Upper lobe of right lung (tissue), 1 donor: ENCODE measurements at regions not wholly inside any gene's neighbourhood (a gene's known extent, or its start where the extent isn't known, plus 50 kb on each side); places are given as distances from the start of the nearest gene placed in this dataset.

Experiments
- ATAC-seq: fragments of 200-7000 bp; cut with Tn5 transposase; one replicate; pipeline ENCODE4 v1.9.1; 2020; ENCODE audit warnings: mild to moderate bottlenecking, moderate library complexity
- DNase-seq: peaks from one replicate; pipeline ENCODE4 v3.0.0-alpha.2; 2020
- H3K27ac ChIP-seq: fragments of 200-600 bp; one replicate; pipeline ENCODE4 v1.8.0; 2022
- H3K27me3 ChIP-seq: fragments of 200-600 bp; one replicate; pipeline ENCODE4 v1.8.0; 2022; ENCODE audit warnings: mild to moderate bottlenecking
- H3K36me3 ChIP-seq: fragments of 200-600 bp; one replicate; pipeline ENCODE4 v1.8.0; 2022
- H3K4me1 ChIP-seq: fragments of 200-600 bp; one replicate; pipeline ENCODE4 v1.8.0; 2022
- H3K4me3 ChIP-seq: fragments of 200-600 bp; one replicate; pipeline ENCODE4 v1.8.0; 2022; ENCODE audit warnings: mild to moderate bottlenecking
- H3K9me3 ChIP-seq: fragments of 200-600 bp; one replicate; pipeline ENCODE4 v1.8.0; 2022
- CTCF ChIP-seq: fragments of 200-600 bp; IDR thresholded peaks from one replicate; pipeline ENCODE4 v1.8.0; 2022; ENCODE audit warnings: antibody characterized with exemption
- intact Hi-C: fragments of 100-400 bp; cut with DNase I; formaldehyde crosslinking; loops from one replicate; pipeline ENCODE4 v1.11.0; 2022
- donor health status: DM: no; HTN: yes; CAD: no; lungs with severe emphysema.

- no peak for ATAC-seq
- Histone ChIP-seq H3K36me3 (no peaks in the 10 kb centered on the region), H3K4me1 (no peaks in the 10 kb centered on the region), H3K9me3 (no peaks in the 10 kb centered on the region), H3K27ac (no peak overlapping the region), H3K27me3 (no peaks in the 10 kb centered on the region), H3K4me3 (no peak overlapping the region)
- DNase-seq = no peak
- intact Hi-C loops = no loop called here
- no peak for TF ChIP-seq CTCF
Measured at GRCh38 chr1:102098536-102098935, 101.8 kb upstream of the OLFM3 start.

GRCh38 chr1:102098081-102098480, 101.4 kb upstream of the OLFM3 start:
- DNase-seq (no peak), ATAC-seq (no peak)
- Histone ChIP-seq H3K4me3 (no peak overlapping the region), H3K27me3 (no peaks in the 10 kb centered on the region), H3K27ac (no peak overlapping the region), H3K9me3 (no peaks in the 10 kb centered on the region), H3K4me1 (no peaks in the 10 kb centered on the region), H3K36me3 (no peaks in the 10 kb centered on the region)
- intact Hi-C loops = no loop called here
- TF ChIP-seq CTCF = no peak

GRCh38 chr1:102097451-102097850, 100.7 kb upstream of the OLFM3 start:
- no peak for TF ChIP-seq CTCF
- H3K9me3 ChIP-seq = no peaks in the 10 kb centered on the region
- H3K27ac ChIP-seq = no peak overlapping the region
- H3K36me3 ChIP-seq = no peaks in the 10 kb centered on the region
- DNase-seq (no peak), ATAC-seq (no peak)
- no peak overlapping the region for H3K4me3 ChIP-seq
- no peaks in the 10 kb centered on the region for H3K27me3 ChIP-seq
- intact Hi-C loops = no loop called here
- H3K4me1 ChIP-seq = no peaks in the 10 kb centered on the region

- H3K4me1 ChIP-seq = no peaks in the 10 kb centered on the region
- TF ChIP-seq CTCF = no peak
- no peak for DNase-seq
- H3K4me3 ChIP-seq = no peak overlapping the region
- intact Hi-C loops = no loop called here
- no peak for ATAC-seq
- H3K9me3 ChIP-seq = no peaks in the 10 kb centered on the region
- H3K27ac ChIP-seq = no peak overlapping the region
- H3K36me3 ChIP-seq = no peaks in the 10 kb centered on the region
- no peaks in the 10 kb centered on the region for H3K27me3 ChIP-seq
Measured at GRCh38 chr1:102096162-102096561, 99.4 kb upstream of the OLFM3 start.

GRCh38 chr1:102089791-102090190, 93.1 kb upstream of the OLFM3 start:
- no peak for TF ChIP-seq CTCF
- no peak for DNase-seq
- H3K27me3 ChIP-seq = no peaks in the 10 kb centered on the region
- no peak overlapping the region for H3K27ac ChIP-seq
- intact Hi-C loops = no loop called here
- H3K4me3 ChIP-seq = no peak overlapping the region
- no peaks in the 10 kb centered on the region for H3K9me3 ChIP-seq
- no peak for ATAC-seq
- H3K4me1 ChIP-seq = no peaks in the 10 kb centered on the region
- no peaks in the 10 kb centered on the region for H3K36me3 ChIP-seq

- Histone ChIP-seq H3K27ac (no peak overlapping the region), H3K9me3 (no peaks in the 10 kb centered on the region), H3K27me3 (no peaks in the 10 kb centered on the region), H3K4me1 (no peaks in the 10 kb centered on the region), H3K4me3 (no peak overlapping the region), H3K36me3 (no peaks in the 10 kb centered on the region)
- DNase-seq (no peak), ATAC-seq (no peak)
- no peak for TF ChIP-seq CTCF
- intact Hi-C loops = no loop called here
Measured at GRCh38 chr1:102085896-102086295, 89.2 kb upstream of the OLFM3 start.
